H1 (cell line): ENCODE measurements at regions not wholly inside any gene's neighbourhood (a gene's known extent, or its start where the extent isn't known, plus 50 kb on each side); places are given as distances from the start of the nearest gene placed in this dataset.

Experiments used
- CBX5 ChIP-seq: fragments of 300-800, 300-1000 bp; sonication (generic); IDR thresholded peaks from 2 replicates; pipeline ENCODE4 v1.7.1; 2016; ENCODE audit warnings: antibody characterized with exemption, low read length, low read depth
- CREB1 ChIP-seq: IDR thresholded peaks from 2 replicates; pipeline ENCODE4 v1.6.1; 2012; ENCODE audit warnings: inconsistent platforms
- CTBP2 ChIP-seq: IDR thresholded peaks from 2 replicates; pipeline ENCODE4 v1.7.0; 2011; ENCODE audit warnings: borderline replicate concordance, mild to moderate bottlenecking, moderate library complexity, mixed read lengths, low read length; ENCODE audit not compliant: insufficient read depth, insufficient read length
- KDM4A ChIP-seq: IDR thresholded peaks from one replicate; pipeline ENCODE4 v1.7.1; 2012; ENCODE audit warnings: low read depth, mild to moderate bottlenecking, moderate library complexity, low read length, inconsistent platforms; ENCODE audit not compliant: severe bottlenecking
- NANOG ChIP-seq: IDR thresholded peaks from 2 replicates; pipeline ENCODE4 v1.6.1; 2011; ENCODE audit warnings: low read length, low read depth, mild to moderate bottlenecking, inconsistent platforms; ENCODE audit not compliant: insufficient read depth, poor library complexity, severe bottlenecking
- SIN3A ChIP-seq, 2 experiments: IDR thresholded peaks in 1 of 2; conservative IDR thresholded peaks in 1 of 2; 2 replicates each; pipeline ENCODE4 v1.6.1; 2011 to 2012; ENCODE audit warnings: low read length in 2 of 2, improper control_type of control experiment in 1 of 2, low read depth in 1 of 2, mild to moderate bottlenecking in 1 of 2
- SP4 ChIP-seq: IDR thresholded peaks from 2 replicates; pipeline ENCODE4 v1.6.1; 2012; ENCODE audit warnings: low read length, inconsistent platforms
- TBP ChIP-seq: IDR thresholded peaks from 2 replicates; pipeline ENCODE4 v1.6.1; 2011; ENCODE audit warnings: low read depth, low read length, improper control_type of control experiment

DNA sequence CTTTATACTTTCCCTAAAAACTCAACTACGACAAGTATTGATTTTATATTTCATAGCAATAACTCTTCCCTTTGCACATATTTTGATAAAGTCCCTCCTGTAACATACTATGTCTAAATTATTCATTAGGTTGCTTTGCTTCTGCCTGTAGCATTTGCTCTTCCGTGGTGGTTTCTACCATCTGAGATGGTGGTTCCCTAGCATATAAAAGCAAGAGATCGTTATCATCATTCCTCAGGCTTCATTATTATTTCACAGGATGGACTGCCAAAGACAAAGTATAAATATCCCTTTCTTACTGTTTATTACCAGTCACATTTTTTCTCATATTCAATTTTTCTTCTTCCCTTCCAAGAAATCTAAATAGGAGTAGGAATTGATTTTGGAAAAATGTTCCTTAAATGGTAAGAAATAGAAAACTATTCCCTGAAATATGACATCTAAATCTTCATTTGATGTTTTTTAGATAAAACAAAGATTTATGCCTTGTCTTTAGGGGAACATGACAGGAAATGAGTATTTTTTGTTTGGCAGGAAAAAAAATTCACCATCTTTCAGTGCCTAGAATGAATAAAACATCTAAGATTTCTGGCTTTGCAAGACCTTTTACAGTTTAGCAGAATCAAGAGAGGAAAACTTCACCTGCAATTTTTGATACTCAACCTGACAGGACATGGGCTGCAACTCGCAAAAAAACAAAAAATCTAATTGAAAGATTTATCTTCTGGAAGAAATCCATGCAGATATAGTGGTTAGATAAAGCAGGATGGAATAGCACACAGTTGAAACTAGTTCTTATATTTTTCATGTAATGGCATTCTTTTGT is 340.0 kb downstream of the SPRY2 start (continued):
- TF ChIP-seq CBX5 (no peak), SIN3A (conservative IDR thresholded peaks at IDR 0.05 in 1 of 2, IDR thresholded peaks at IDR 0.05 in 1 of 2; ENCODE audit: low read depth in 1 of 2, low read length in 2 of 2) (no peak), TBP (no peak), KDM4A (no peak), CTBP2 (no peak), CREB1 (no peak), NANOG (no peak), SP4 (no peak)
- TF ChIP-seq, all 59 proteins: peak for 0
